Heart left ventricle (tissue), 16 donors: ENCODE measurements at regions not wholly inside any gene's neighbourhood (a gene's known extent, or its start where the extent isn't known, plus 50 kb on each side); places are given as distances from the start of the nearest gene placed in this dataset.

Experiments used
- ATAC-seq, 4 donors: fragments of 200-7000 bp; cut with Tn5 transposase; one replicate each; pipeline ENCODE4 v1.9.1; 2020 to 2022; ENCODE audit warnings: moderate library complexity in 4 of 4, mild to moderate bottlenecking in 3 of 4, moderate number of reproducible peaks in 1 of 4
- DNase-seq, 5 donors: peaks; one replicate each; pipeline ENCODE4 v3.0.0-alpha.2; 2020
- H3K27ac ChIP-seq, 12 donors: fragments of 200-600 bp; sonication (generic) in 4 of 12; one replicate each; pipeline versions ENCODE4 v1.5.0 to v1.8.0; 2016 to 2022; ENCODE audit warnings: mild to moderate bottlenecking in 2 of 12
- H3K27me3 ChIP-seq, 9 donors: fragments of 200-600 bp; sonication (generic) in 2 of 9; one replicate each; pipeline versions ENCODE4 v1.5.1 to v1.8.0; 2016 to 2022; ENCODE audit warnings: mild to moderate bottlenecking in 3 of 9
- H3K36me3 ChIP-seq, 9 donors: fragments of 200-600 bp; sonication (generic) in 2 of 9; one replicate each; pipeline versions ENCODE4 v1.5.0 to v1.8.0; 2018 to 2022; ENCODE audit warnings: mild to moderate bottlenecking in 2 of 9
- H3K4me1 ChIP-seq, 12 donors: fragments of 200-600 bp; sonication (generic) in 4 of 12; one replicate each; pipeline versions ENCODE4 v1.5.0 to v1.8.0; 2016 to 2022; ENCODE audit warnings: mild to moderate bottlenecking in 3 of 12
- H3K4me3 ChIP-seq, 12 donors: fragments of 200-600 bp; sonication (generic) in 4 of 12; one replicate each; pipeline versions ENCODE4 v1.5.0 to v1.8.0; 2017 to 2022; ENCODE audit warnings: mild to moderate bottlenecking in 9 of 12, moderate library complexity in 4 of 12
- H3K9me3 ChIP-seq, 12 donors: fragments of 200-600 bp; sonication (generic) in 4 of 12; one replicate each; pipeline versions ENCODE4 v1.5.0 to v1.8.0; 2016 to 2022; ENCODE audit warnings: mild to moderate bottlenecking in 1 of 12
- POLR2A ChIP-seq, 2 donors: fragments of 450-650 bp; IDR thresholded peaks; one replicate each; pipeline ENCODE4 v1.6.1; 2017; ENCODE audit warnings: antibody characterized with exemption in 2 of 2, mild to moderate bottlenecking in 2 of 2, moderate library complexity in 2 of 2
- WGBS, 4 donors: extraction: QIAGEN DNeasy Blood & Tissue Kit in 2 of 4; methylation state at CpG; one replicate each; pipeline versions ENCODE4 v1.1.5 to v1.1.7; 2013 to 2018; 5-methylcytosine and 5-hydroxymethylcytosine counted together
- intact Hi-C, 10 donors: fragments of 100-400 bp; cut with DNase I; formaldehyde crosslinking; loops; one replicate each; pipeline versions ENCODE4 v1.11.1 to v1.14.2; 2022
- TF ChIP-seq, protein P1 (sequence below), 12 donors: fragments of 200-600 bp; sonication (generic) in 4 of 12; IDR thresholded peaks; one replicate each; pipeline versions ENCODE4 v1.5.0 to v1.8.0; 2018 to 2022; ENCODE audit warnings: antibody characterized with exemption in 12 of 12, mild to moderate bottlenecking in 5 of 12
- donor health status: ischemic (EF 13 %, LVEDD 7.1; RV severe dilation, severe dysfunction).
- donor health status: healthy with polysubstance abuse.
- donor health status: DM: no; HTN: yes; CAD: no.
- donor health status: DM: no; HTN: no; CAD: no.
- donor health status: ischemic (EF 25% LVEDD 6.9; RV normal size, moderate dysfunction).
- donor health status: ischemic (EF 25% LVEDD 5.7; RV mildly dilated, moderate dysfunction).
- donor health status: healthy.
- donor health status: DM: yes; HTN: yes; CAD: no.
- donor health status: ischemic (EF 35%, LVEDD 5.7; RV mildly dilated, moderate dysfunction).
- donor health status: nonischemic (EF 11% LVEDD 7.7; RV severe dilation, severe dysfunction).
- donor health status: DM: yes; HTN: yes; CAD: no.
- donor health status: PGD.
- donor health status: ischemic (EF 29% LVEDD 5.4; RV normal size, mild dysfunction).
- donor health status: nonischemic (EF 23%, LVEDD 6.1; RV moderate dilation, normal function).

DNA sequence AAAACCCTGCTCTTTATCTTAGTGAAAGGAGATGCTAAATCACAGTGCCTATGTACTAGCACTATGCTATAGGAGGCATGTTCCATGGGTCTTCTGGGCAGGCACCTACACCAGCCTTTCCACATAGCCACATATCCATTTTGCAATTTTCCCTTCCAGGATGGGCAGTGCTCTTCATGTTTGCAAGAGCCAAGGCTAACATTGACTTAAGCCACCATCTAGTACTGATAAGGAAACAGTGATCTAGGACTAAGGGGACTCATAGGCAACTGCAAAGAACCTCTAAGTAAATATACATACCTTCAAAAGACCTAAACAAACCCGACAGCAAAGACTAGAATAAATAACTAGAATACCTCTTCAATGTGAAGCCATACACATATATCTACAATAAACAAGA lies 919.7 kb upstream of the GYPC start:
- WGBS, 4 donors = 76 to 84% (median 77%) methylated on average over 1 of the region's 1 CpG
- intact Hi-C loops = no loop called here
- no peak for TF ChIP-seq POLR2A (IDR thresholded peaks at IDR 0.05)
- TF ChIP-seq, protein P1, sequence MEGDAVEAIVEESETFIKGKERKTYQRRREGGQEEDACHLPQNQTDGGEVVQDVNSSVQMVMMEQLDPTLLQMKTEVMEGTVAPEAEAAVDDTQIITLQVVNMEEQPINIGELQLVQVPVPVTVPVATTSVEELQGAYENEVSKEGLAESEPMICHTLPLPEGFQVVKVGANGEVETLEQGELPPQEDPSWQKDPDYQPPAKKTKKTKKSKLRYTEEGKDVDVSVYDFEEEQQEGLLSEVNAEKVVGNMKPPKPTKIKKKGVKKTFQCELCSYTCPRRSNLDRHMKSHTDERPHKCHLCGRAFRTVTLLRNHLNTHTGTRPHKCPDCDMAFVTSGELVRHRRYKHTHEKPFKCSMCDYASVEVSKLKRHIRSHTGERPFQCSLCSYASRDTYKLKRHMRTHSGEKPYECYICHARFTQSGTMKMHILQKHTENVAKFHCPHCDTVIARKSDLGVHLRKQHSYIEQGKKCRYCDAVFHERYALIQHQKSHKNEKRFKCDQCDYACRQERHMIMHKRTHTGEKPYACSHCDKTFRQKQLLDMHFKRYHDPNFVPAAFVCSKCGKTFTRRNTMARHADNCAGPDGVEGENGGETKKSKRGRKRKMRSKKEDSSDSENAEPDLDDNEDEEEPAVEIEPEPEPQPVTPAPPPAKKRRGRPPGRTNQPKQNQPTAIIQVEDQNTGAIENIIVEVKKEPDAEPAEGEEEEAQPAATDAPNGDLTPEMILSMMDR (IDR thresholded peaks at IDR 0.05) = no peak
- H3K4me1 ChIP-seq = no peaks in the 10 kb centered on the region
- H3K36me3 ChIP-seq = no peaks in the 10 kb centered on the region
- no peak overlapping the region for H3K27ac ChIP-seq
- peaks cover 0 to 25% (median 7%) of the 10 kb centered on the region in 12 donors for H3K9me3 ChIP-seq
- ATAC-seq = no peak
- no peak overlapping the region for H3K4me3 ChIP-seq
- no peak for DNase-seq
- H3K27me3 ChIP-seq = no peaks in the 10 kb centered on the region

DNA sequence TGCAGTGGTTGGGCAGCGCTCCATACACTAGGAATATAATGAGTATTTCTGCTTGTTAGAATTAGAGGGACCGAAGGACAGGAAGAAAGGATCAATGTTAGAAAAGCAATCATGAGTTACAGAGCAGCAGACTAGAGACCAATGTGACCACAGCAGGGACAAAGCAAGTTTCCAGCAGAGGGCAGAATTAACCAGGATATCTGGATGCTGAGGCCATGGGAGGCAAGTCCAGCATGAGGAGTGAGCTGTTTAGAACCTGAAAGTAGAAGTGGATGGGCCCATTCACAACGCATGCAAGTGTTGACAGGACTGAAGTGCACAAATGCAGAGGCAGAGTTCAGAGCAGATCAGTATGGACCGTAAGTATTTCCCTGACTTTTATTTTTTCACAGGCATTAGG lies 910.4 kb upstream of the GYPC start:
- ATAC-seq = peak; percentile 32 to 77 (median 61)
- 26 to 35% (median 32%) methylated on average over 4 of the region's 4 CpGs for WGBS, 4 donors

GRCh38 chr2:125746321-125747164 lies 909.4 kb upstream of the GYPC start:
- intact Hi-C loops = loop anchor here in 8 of 10 donors (5.0 to 10.0 kb wide), 5 partner anchors 888 to 1228 kb away; no protein-coding TSS in a partner anchor
- H3K9me3 ChIP-seq = no peaks in the 10 kb centered on the region
- H3K27ac ChIP-seq = no peak overlapping the region
- DNase-seq = no peak
- H3K4me3 ChIP-seq = no peak overlapping the region
- no peaks in the 10 kb centered on the region for H3K36me3 ChIP-seq
- no peaks in the 10 kb centered on the region for H3K27me3 ChIP-seq
- no peak for ATAC-seq
- 68 to 76% (median 72%) methylated on average over 4 of the region's 4 CpGs for WGBS, 4 donors
- no peaks in the 10 kb centered on the region for H3K4me1 ChIP-seq
- no peak for TF ChIP-seq POLR2A (IDR thresholded peaks at IDR 0.05)
- TF ChIP-seq, protein P1 (IDR thresholded peaks at IDR 0.05) = no peak

More for the DNA sequence above, 910.4 kb upstream of the GYPC start:
- Histone ChIP-seq H3K4me1 (no peaks in the 10 kb centered on the region), H3K27me3 (no peaks in the 10 kb centered on the region), H3K9me3 (no peaks in the 10 kb centered on the region), H3K4me3 (no peak overlapping the region), H3K36me3 (no peaks in the 10 kb centered on the region), H3K27ac (no peak overlapping the region)
- no peak for TF ChIP-seq POLR2A (IDR thresholded peaks at IDR 0.05)
- TF ChIP-seq, protein P1 (IDR thresholded peaks at IDR 0.05) = peak in 7 of 12 donors; percentile 18 to 55 (median 44)
- DNase-seq = no peak
- intact Hi-C loops = loop anchor here in 8 of 10 donors (1.0 to 10.0 kb wide), 6 partner anchors 889 to 1229 kb away; no protein-coding TSS in a partner anchor

GRCh38 chr2:125747165-125747425 lies 908.9 kb upstream of the GYPC start:
- ATAC-seq = no peak
- Histone ChIP-seq H3K27me3 (no peaks in the 10 kb centered on the region), H3K27ac (no peak overlapping the region), H3K4me1 (no peaks in the 10 kb centered on the region), H3K4me3 (no peak overlapping the region), H3K36me3 (no peaks in the 10 kb centered on the region), H3K9me3 (no peaks in the 10 kb centered on the region)
- TF ChIP-seq, protein P1 (IDR thresholded peaks at IDR 0.05) = no peak
- TF ChIP-seq POLR2A (IDR thresholded peaks at IDR 0.05) = no peak
- no peak for DNase-seq
- intact Hi-C loops = loop anchor here in 8 of 10 donors (5.0 to 10.0 kb wide), 5 partner anchors 888 to 1228 kb away; no protein-coding TSS in a partner anchor
